ENCODE measurements at regions not wholly inside any gene's neighbourhood (a gene's known extent, or its start where the extent isn't known, plus 50 kb on each side); places are given as distances from the start of the nearest gene placed in this dataset.

GRCh38 chr5:60357302-60357701 lies 342.7 kb downstream of the DEPDC1B start:
- CTCF ChIA-PET: no interaction called here
- H3K27me3 Mint-ChIP-seq: no peaks in the 10 kb centered on the region
- H3K4me1 Mint-ChIP-seq: no peaks in the 10 kb centered on the region
- no peak overlapping the region for H3K4me3 Mint-ChIP-seq
- H3K36me3 Mint-ChIP-seq: no peaks in the 10 kb centered on the region
- H3K9me3 Mint-ChIP-seq (ENCODE audit: low read depth): no peaks in the 10 kb centered on the region
- ATAC-seq (no peak), DNase-seq (no peak)
- H3K27ac Mint-ChIP-seq: no peak overlapping the region

GRCh38 chr5:60356745-60357144 lies 343.2 kb downstream of the DEPDC1B start:
- CTCF ChIA-PET: no interaction called here
- H3K4me1 Mint-ChIP-seq: no peaks in the 10 kb centered on the region
- no peak overlapping the region for H3K4me3 Mint-ChIP-seq
- no peaks in the 10 kb centered on the region for H3K36me3 Mint-ChIP-seq
- H3K27me3 Mint-ChIP-seq: no peaks in the 10 kb centered on the region
- H3K27ac Mint-ChIP-seq: no peak overlapping the region
- ATAC-seq (no peak), DNase-seq (no peak)
- H3K9me3 Mint-ChIP-seq (ENCODE audit: low read depth): no peaks in the 10 kb centered on the region

GRCh38 chr5:60355181-60355580 lies 344.8 kb downstream of the DEPDC1B start:
- CTCF ChIA-PET: no interaction called here
- Mint-ChIP-seq H3K9me3 (ENCODE audit: low read depth) (no peaks in the 10 kb centered on the region), H3K4me1 (no peaks in the 10 kb centered on the region), H3K27ac (no peak overlapping the region), H3K27me3 (no peaks in the 10 kb centered on the region), H3K36me3 (no peaks in the 10 kb centered on the region), H3K4me3 (no peak overlapping the region)
- ATAC-seq (no peak), DNase-seq (no peak)

- H3K36me3 Mint-ChIP-seq: no peaks in the 10 kb centered on the region
- H3K27ac Mint-ChIP-seq: no peak overlapping the region
- H3K9me3 Mint-ChIP-seq (ENCODE audit: low read depth): no peaks in the 10 kb centered on the region
- H3K4me1 Mint-ChIP-seq: no peaks in the 10 kb centered on the region
- no peak for DNase-seq
- CTCF ChIA-PET: no interaction called here
- ATAC-seq: no peak
- H3K27me3 Mint-ChIP-seq: no peaks in the 10 kb centered on the region
- H3K4me3 Mint-ChIP-seq: no peak overlapping the region
Observed at GRCh38 chr5:60354311-60354710, 345.7 kb downstream of the DEPDC1B start.

GRCh38 chr5:60352992-60353599 lies 346.9 kb downstream of the DEPDC1B start:
- DNase-seq: no peak
- Mint-ChIP-seq H3K27ac (no peak overlapping the region), H3K27me3 (no peaks in the 10 kb centered on the region), H3K9me3 (ENCODE audit: low read depth) (no peaks in the 10 kb centered on the region), H3K4me1 (no peaks in the 10 kb centered on the region), H3K4me3 (no peak overlapping the region), H3K36me3 (no peaks in the 10 kb centered on the region)
- CTCF ChIA-PET: no interaction called here
- no peak for ATAC-seq

GRCh38 chr5:60350794-60351193 lies 349.2 kb downstream of the DEPDC1B start:
- Mint-ChIP-seq H3K27me3 (no peaks in the 10 kb centered on the region), H3K36me3 (no peaks in the 10 kb centered on the region), H3K27ac (no peak overlapping the region), H3K4me3 (no peak overlapping the region), H3K9me3 (ENCODE audit: low read depth) (no peaks in the 10 kb centered on the region), H3K4me1 (no peaks in the 10 kb centered on the region)
- CTCF ChIA-PET: no interaction called here
- DNase-seq (no peak), ATAC-seq (no peak)

GRCh38 chr5:60349891-60350415 lies 350.0 kb downstream of the DEPDC1B start:
- ATAC-seq (no peak), DNase-seq (no peak)
- H3K27me3 Mint-ChIP-seq: no peaks in the 10 kb centered on the region
- no peak overlapping the region for H3K27ac Mint-ChIP-seq
- H3K9me3 Mint-ChIP-seq (ENCODE audit: low read depth): no peaks in the 10 kb centered on the region
- H3K4me1 Mint-ChIP-seq: no peaks in the 10 kb centered on the region
- CTCF ChIA-PET: no interaction called here
- H3K36me3 Mint-ChIP-seq: no peaks in the 10 kb centered on the region
- no peak overlapping the region for H3K4me3 Mint-ChIP-seq

- no peaks in the 10 kb centered on the region for H3K4me1 Mint-ChIP-seq
- H3K27ac Mint-ChIP-seq: no peak overlapping the region
- H3K4me3 Mint-ChIP-seq: no peak overlapping the region
- DNase-seq (no peak), ATAC-seq (no peak)
- CTCF ChIA-PET: no interaction called here
- H3K27me3 Mint-ChIP-seq: no peaks in the 10 kb centered on the region
- H3K36me3 Mint-ChIP-seq: no peaks in the 10 kb centered on the region
- no peaks in the 10 kb centered on the region for H3K9me3 Mint-ChIP-seq (ENCODE audit: low read depth)
Observed at GRCh38 chr5:60346393-60346792, 353.6 kb downstream of the DEPDC1B start.

GRCh38 chr5:60343102-60343501 lies 356.9 kb downstream of the DEPDC1B start:
- ATAC-seq: no peak
- H3K9me3 Mint-ChIP-seq (ENCODE audit: low read depth): no peaks in the 10 kb centered on the region
- H3K36me3 Mint-ChIP-seq: no peaks in the 10 kb centered on the region
- no peak for DNase-seq
- no peaks in the 10 kb centered on the region for H3K4me1 Mint-ChIP-seq
- no peak overlapping the region for H3K4me3 Mint-ChIP-seq
- CTCF ChIA-PET: no interaction called here
- no peak overlapping the region for H3K27ac Mint-ChIP-seq
- no peaks in the 10 kb centered on the region for H3K27me3 Mint-ChIP-seq

GRCh38 chr5:60340965-60341471 lies 358.9 kb downstream of the DEPDC1B start:
- DNase-seq (no peak), ATAC-seq (no peak)
- CTCF ChIA-PET: no interaction called here
- H3K27me3 Mint-ChIP-seq: no peaks in the 10 kb centered on the region
- no peak overlapping the region for H3K4me3 Mint-ChIP-seq
- no peaks in the 10 kb centered on the region for H3K36me3 Mint-ChIP-seq
- no peak overlapping the region for H3K27ac Mint-ChIP-seq
- no peaks in the 10 kb centered on the region for H3K9me3 Mint-ChIP-seq (ENCODE audit: low read depth)
- no peaks in the 10 kb centered on the region for H3K4me1 Mint-ChIP-seq

GRCh38 chr5:60340326-60340725 lies 359.6 kb downstream of the DEPDC1B start:
- H3K27me3 Mint-ChIP-seq: no peaks in the 10 kb centered on the region
- ATAC-seq: no peak
- H3K27ac Mint-ChIP-seq: no peak overlapping the region
- no peak for DNase-seq
- H3K9me3 Mint-ChIP-seq (ENCODE audit: low read depth): no peaks in the 10 kb centered on the region
- H3K4me3 Mint-ChIP-seq: no peak overlapping the region
- CTCF ChIA-PET: no interaction called here
- no peaks in the 10 kb centered on the region for H3K4me1 Mint-ChIP-seq
- H3K36me3 Mint-ChIP-seq: no peaks in the 10 kb centered on the region

- Mint-ChIP-seq H3K36me3 (no peaks in the 10 kb centered on the region), H3K9me3 (ENCODE audit: low read depth) (no peaks in the 10 kb centered on the region), H3K4me3 (no peak overlapping the region), H3K4me1 (no peaks in the 10 kb centered on the region), H3K27me3 (no peaks in the 10 kb centered on the region), H3K27ac (no peak overlapping the region)
- DNase-seq (no peak), ATAC-seq (no peak)
- CTCF ChIA-PET: no interaction called here
Observed at GRCh38 chr5:60339691-60340201, 360.2 kb downstream of the DEPDC1B start.

GRCh38 chr5:60338846-60339245 lies 361.1 kb downstream of the DEPDC1B start:
- Mint-ChIP-seq H3K4me1 (no peaks in the 10 kb centered on the region), H3K9me3 (ENCODE audit: low read depth) (no peaks in the 10 kb centered on the region), H3K4me3 (no peak overlapping the region), H3K36me3 (no peaks in the 10 kb centered on the region), H3K27ac (no peak overlapping the region), H3K27me3 (no peaks in the 10 kb centered on the region)
- CTCF ChIA-PET: no interaction called here
- ATAC-seq (no peak), DNase-seq (no peak)

- CTCF ChIA-PET: no interaction called here
- Mint-ChIP-seq H3K27me3 (no peaks in the 10 kb centered on the region), H3K4me1 (no peaks in the 10 kb centered on the region), H3K4me3 (no peak overlapping the region), H3K36me3 (no peaks in the 10 kb centered on the region), H3K9me3 (ENCODE audit: low read depth) (no peaks in the 10 kb centered on the region), H3K27ac (no peak overlapping the region)
- ATAC-seq (no peak), DNase-seq (no peak)
Observed at GRCh38 chr5:60336491-60336890, 363.5 kb downstream of the DEPDC1B start.

GRCh38 chr5:60335913-60336312 lies 364.1 kb downstream of the DEPDC1B start:
- CTCF ChIA-PET: no interaction called here
- no peak overlapping the region for H3K4me3 Mint-ChIP-seq
- DNase-seq: no peak
- no peak for ATAC-seq
- no peaks in the 10 kb centered on the region for H3K36me3 Mint-ChIP-seq
- no peak overlapping the region for H3K27ac Mint-ChIP-seq
- no peaks in the 10 kb centered on the region for H3K9me3 Mint-ChIP-seq (ENCODE audit: low read depth)
- no peaks in the 10 kb centered on the region for H3K27me3 Mint-ChIP-seq
- no peaks in the 10 kb centered on the region for H3K4me1 Mint-ChIP-seq
